GM19239 (cell line): ENCODE measurements at regions not wholly inside any gene's neighbourhood (a gene's known extent, or its start where the extent isn't known, plus 50 kb on each side); places are given as distances from the start of the nearest gene placed in this dataset.

Experiments used
- DNase-seq: peaks from one replicate; pipeline ENCODE4 v3.0.0; 2011; ENCODE audit warnings: low spot score; ENCODE audit not compliant: insufficient read length
- FAIRE-seq: peaks from 2 replicates; lab custom pipeline; 2011; peaks lifted over from hg19 to GRCh38; lab: Jason Lieb, UNC

GRCh38 chr11:133597236-133597635 is 64.9 kb upstream of the OPCML start:
- FAIRE-seq (no peak), DNase-seq (no peak)

GRCh38 chr11:133595998-133596590 is 63.8 kb upstream of the OPCML start:
- FAIRE-seq = no peak

GRCh38 chr11:133593036-133593435 is 60.7 kb upstream of the OPCML start:
- FAIRE-seq = no peak
- no peak for DNase-seq

More at GRCh38 chr11:133595998-133596590, 63.8 kb upstream of the OPCML start:
- no peak for DNase-seq

GRCh38 chr11:133586903-133587517 is 54.7 kb upstream of the OPCML start:
- FAIRE-seq = no peak
- DNase-seq = no peak

- DNase-seq = no peak
- FAIRE-seq = no peak
Observed at GRCh38 chr11:133582750-133583149, 50.4 kb upstream of the OPCML start.

- FAIRE-seq (no peak), DNase-seq (no peak)
Observed at GRCh38 chr11:133582326-133582725, 50.0 kb upstream of the OPCML start.
